Cardiac muscle cell (in vitro differentiated cells and primary cell): ENCODE measurements at regions not wholly inside any gene's neighbourhood (a gene's known extent, or its start where the extent isn't known, plus 50 kb on each side); places are given as distances from the start of the nearest gene placed in this dataset.
A peak's percentile ranks its signal among the peaks of the same experiment; 100 is the strongest.

Experiments used
- DNase-seq, 2 donors: peaks; one replicate each; pipeline versions ENCODE4 v3.0.0 to v3.0.0-alpha.2; 2010 to 2017; ENCODE audit warnings: low read depth in 1 of 2, low spot score in 1 of 2
- H3K27ac ChIP-seq: fragments of 200-600 bp; sonication (generic); 2 replicates; pipeline ENCODE4 v1.5.1; 2016
- H3K27me3 ChIP-seq: fragments of 200-600 bp; sonication (generic); 2 replicates; pipeline ENCODE4 v1.6.0; 2016; ENCODE audit warnings: control low read depth
- H3K36me3 ChIP-seq: fragments of 200-600 bp; sonication (generic); 2 replicates; pipeline ENCODE4 v1.5.1; 2016; ENCODE audit warnings: control low read depth
- H3K4me1 ChIP-seq: fragments of 200-600 bp; sonication (generic); 2 replicates; pipeline ENCODE4 v1.8.1; 2017; ENCODE audit warnings: low read depth, mild to moderate bottlenecking, mixed run types
- H3K4me3 ChIP-seq: fragments of 200-600 bp; sonication (generic); 2 replicates; pipeline ENCODE4 v1.5.1; 2016; ENCODE audit warnings: mild to moderate bottlenecking
- H3K9me3 ChIP-seq: fragments of 200-600 bp; sonication (generic); 2 replicates; pipeline ENCODE4 v1.5.1; 2017; ENCODE audit warnings: low read depth, mild to moderate bottlenecking, control low read depth
- CTCF ChIP-seq: IDR thresholded peaks from 2 replicates; pipeline ENCODE4 v1.5.1; 2012; ENCODE audit warnings: low read depth, mild to moderate bottlenecking, low read length

GRCh38 chr13:76803831-76804230, 82.4 kb downstream of the KCTD12 start:
- no peak for DNase-seq
- Histone ChIP-seq H3K4me1 (no peaks in the 10 kb centered on the region), H3K4me3 (no peak overlapping the region), H3K9me3 (no peaks in the 10 kb centered on the region), H3K36me3 (no peaks in the 10 kb centered on the region), H3K27me3 (no peaks in the 10 kb centered on the region), H3K27ac (no peak overlapping the region)
- no peak for TF ChIP-seq CTCF

GRCh38 chr13:76800943-76801342, 85.3 kb downstream of the KCTD12 start:
- H3K4me3 ChIP-seq, result no peak overlapping the region
- no peaks in the 10 kb centered on the region for H3K36me3 ChIP-seq
- H3K9me3 ChIP-seq, result no peaks in the 10 kb centered on the region
- TF ChIP-seq CTCF, result no peak
- H3K27me3 ChIP-seq, result no peaks in the 10 kb centered on the region
- no peak overlapping the region for H3K27ac ChIP-seq
- no peak for DNase-seq
- no peaks in the 10 kb centered on the region for H3K4me1 ChIP-seq

GRCh38 chr13:76799696-76800095, 86.5 kb downstream of the KCTD12 start:
- TF ChIP-seq CTCF, result no peak
- H3K27me3 ChIP-seq, result no peaks in the 10 kb centered on the region
- H3K36me3 ChIP-seq, result no peaks in the 10 kb centered on the region
- DNase-seq, result peak in 1 of 2 donors; percentile 39
- no peak overlapping the region for H3K4me3 ChIP-seq
- no peaks in the 10 kb centered on the region for H3K9me3 ChIP-seq
- no peak overlapping the region for H3K27ac ChIP-seq
- H3K4me1 ChIP-seq, result no peaks in the 10 kb centered on the region

- Histone ChIP-seq H3K4me1 (no peaks in the 10 kb centered on the region), H3K4me3 (no peak overlapping the region), H3K27me3 (no peaks in the 10 kb centered on the region), H3K27ac (no peak overlapping the region), H3K36me3 (no peaks in the 10 kb centered on the region), H3K9me3 (no peaks in the 10 kb centered on the region)
- no peak for DNase-seq
- TF ChIP-seq CTCF, result no peak
These were observed 88.2 kb downstream of the KCTD12 start for GRCh38 chr13:76798037-76798436.

GRCh38 chr13:76797361-76797760, 88.8 kb downstream of the KCTD12 start:
- TF ChIP-seq CTCF, result no peak
- DNase-seq, result no peak
- Histone ChIP-seq H3K36me3 (no peaks in the 10 kb centered on the region), H3K9me3 (no peaks in the 10 kb centered on the region), H3K27ac (no peak overlapping the region), H3K4me3 (no peak overlapping the region), H3K27me3 (no peaks in the 10 kb centered on the region), H3K4me1 (no peaks in the 10 kb centered on the region)

- Histone ChIP-seq H3K36me3 (no peaks in the 10 kb centered on the region), H3K4me1 (peaks cover under 1% of the 10 kb centered on the region), H3K27ac (no peak overlapping the region), H3K4me3 (no peak overlapping the region), H3K27me3 (no peaks in the 10 kb centered on the region), H3K9me3 (no peaks in the 10 kb centered on the region)
- no peak for DNase-seq
- no peak for TF ChIP-seq CTCF
These were observed 89.4 kb downstream of the KCTD12 start for GRCh38 chr13:76796851-76797250.
